A549 (cell line): ENCODE measurements at regions not wholly inside any gene's neighbourhood (a gene's known extent, or its start where the extent isn't known, plus 50 kb on each side); places are given as distances from the start of the nearest gene placed in this dataset.
"Not testable (repeated sequence)": the region's sequence is repeated elsewhere in the genome, so short reads cannot be mapped to it uniquely, and the experiment has no call there.

Source experiments
- CTCF ChIP-seq: fragments of >200 bp; sonication (Bioruptor Twin); formaldehyde crosslinking; IDR thresholded peaks from 3 replicates; pipeline ENCODE4 v1.5.1; 2016
- EP300 ChIP-seq, 2 experiments: fragments of >200 bp; sonication (Bioruptor Twin); formaldehyde crosslinking; IDR thresholded peaks; 2 replicates in 1 of 2; 3 replicates in 1 of 2; pipeline ENCODE4 v1.6.1; 2016 to 2017
- MAFK ChIP-seq: fragments of 450-650 bp; IDR thresholded peaks from 2 replicates; pipeline ENCODE4 v1.6.1; 2014; ENCODE audit not compliant: partially characterized antibody
- PHF8 ChIP-seq: fragments of 200-600 bp; sonication (generic); IDR thresholded peaks from 2 replicates; pipeline ENCODE4 v1.6.1; 2016; ENCODE audit warnings: low read depth, mild to moderate bottlenecking, antibody characterized with exemption, moderate library complexity, borderline replicate concordance
- POLR2A ChIP-seq: IDR thresholded peaks from 2 replicates; pipeline ENCODE4 v1.6.1; 2012; ENCODE audit warnings: mild to moderate bottlenecking, low read length
- POLR2AphosphoS2 ChIP-seq: conservative IDR thresholded peaks from 2 replicates; pipeline ENCODE4 v1.6.1; 2012; ENCODE audit warnings: low read length, improper control_type of control experiment, inconsistent platforms
- RAD21 ChIP-seq, 2 experiments: fragments of >200 bp in 1 of 2; sonication (Bioruptor Twin) in 1 of 2; formaldehyde crosslinking in 1 of 2; IDR thresholded peaks in 1 of 2; conservative IDR thresholded peaks in 1 of 2; 2 replicates in 1 of 2; 3 replicates in 1 of 2; pipeline ENCODE4 v1.6.1; 2012 to 2018; ENCODE audit warnings: inconsistent platforms in 1 of 2
- SMC3 ChIP-seq: fragments of >200 bp; sonication (Bioruptor Twin); formaldehyde crosslinking; IDR thresholded peaks from 3 replicates; pipeline ENCODE4 v1.6.1; 2018; ENCODE audit warnings: inconsistent platforms
- USF2 ChIP-seq: fragments of 450-650 bp; IDR thresholded peaks from 2 replicates; pipeline ENCODE4 v1.6.1; 2014; ENCODE audit warnings: antibody characterized with exemption

- TF ChIP-seq CTCF; SMC3; POLR2A; MAFK; USF2; PHF8; EP300 (IDR thresholded peaks at IDR 0.05); RAD21 (conservative IDR thresholded peaks at IDR 0.05 in 1 of 2, IDR thresholded peaks at IDR 0.05 in 1 of 2); POLR2AphosphoS2: not testable (repeated sequence)
Observed at GRCh38 chrX:13946223-13946622, 83.5 kb downstream of the GEMIN8 start.
